ENCODE measurements at regions not wholly inside any gene's neighbourhood (a gene's known extent, or its start where the extent isn't known, plus 50 kb on each side); places are given as distances from the start of the nearest gene placed in this dataset.

DNA sequence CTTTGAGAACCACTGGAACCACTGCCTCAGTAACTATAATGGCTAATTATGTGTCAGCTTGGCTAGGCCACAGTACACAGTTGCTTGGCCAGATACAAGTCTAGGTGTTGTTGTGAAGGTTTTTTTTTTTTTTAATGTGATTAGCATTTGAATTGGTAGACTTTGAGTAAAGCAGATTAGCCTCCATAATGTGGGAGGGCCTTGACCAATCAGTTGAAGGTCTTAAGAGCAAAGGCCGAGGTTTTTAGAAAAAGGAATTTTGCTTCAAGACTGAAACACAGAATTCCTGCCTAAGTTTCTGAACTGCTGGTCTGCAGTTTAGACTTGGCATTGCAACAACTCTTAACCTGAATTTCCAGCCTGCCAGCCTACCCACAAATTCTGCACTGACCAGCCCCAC is 451.6 kb upstream of the AZI2 start:
- TF ChIP-seq, protein P1, sequence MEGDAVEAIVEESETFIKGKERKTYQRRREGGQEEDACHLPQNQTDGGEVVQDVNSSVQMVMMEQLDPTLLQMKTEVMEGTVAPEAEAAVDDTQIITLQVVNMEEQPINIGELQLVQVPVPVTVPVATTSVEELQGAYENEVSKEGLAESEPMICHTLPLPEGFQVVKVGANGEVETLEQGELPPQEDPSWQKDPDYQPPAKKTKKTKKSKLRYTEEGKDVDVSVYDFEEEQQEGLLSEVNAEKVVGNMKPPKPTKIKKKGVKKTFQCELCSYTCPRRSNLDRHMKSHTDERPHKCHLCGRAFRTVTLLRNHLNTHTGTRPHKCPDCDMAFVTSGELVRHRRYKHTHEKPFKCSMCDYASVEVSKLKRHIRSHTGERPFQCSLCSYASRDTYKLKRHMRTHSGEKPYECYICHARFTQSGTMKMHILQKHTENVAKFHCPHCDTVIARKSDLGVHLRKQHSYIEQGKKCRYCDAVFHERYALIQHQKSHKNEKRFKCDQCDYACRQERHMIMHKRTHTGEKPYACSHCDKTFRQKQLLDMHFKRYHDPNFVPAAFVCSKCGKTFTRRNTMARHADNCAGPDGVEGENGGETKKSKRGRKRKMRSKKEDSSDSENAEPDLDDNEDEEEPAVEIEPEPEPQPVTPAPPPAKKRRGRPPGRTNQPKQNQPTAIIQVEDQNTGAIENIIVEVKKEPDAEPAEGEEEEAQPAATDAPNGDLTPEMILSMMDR (IDR thresholded peaks at IDR 0.05; ENCODE audit: insufficient read depth, low read depth, low read length) = no peak

DNA sequence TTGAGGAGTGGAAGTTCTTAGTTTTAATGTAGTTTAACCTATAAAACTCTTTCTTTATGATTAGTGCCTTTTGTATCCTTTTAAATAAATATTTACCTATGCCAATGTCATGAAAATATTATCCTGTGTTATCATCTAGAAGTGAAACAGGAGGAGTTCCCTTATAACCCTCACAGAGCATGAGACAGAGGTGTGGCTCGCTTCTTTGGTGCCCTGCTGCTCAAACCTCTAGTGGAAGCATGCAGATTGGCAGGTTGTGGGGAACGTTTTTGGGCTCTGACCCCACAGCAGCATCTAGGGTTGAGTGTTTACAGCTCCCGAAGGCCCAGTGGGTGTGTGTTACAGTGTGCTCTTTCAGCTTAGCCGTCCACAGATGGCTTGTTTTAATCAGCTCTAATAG is 459.4 kb upstream of the AZI2 start:
- H3K4me3 ChIP-seq (ENCODE audit: low read depth, low read length) = no peak overlapping the region
- DNase-seq (ENCODE audit: low read depth) = no peak
- TF ChIP-seq, protein P1 (IDR thresholded peaks at IDR 0.05; ENCODE audit: insufficient read depth, low read depth, low read length) = no peak

More for the DNA sequence above, 451.6 kb upstream of the AZI2 start:
- H3K4me3 ChIP-seq (ENCODE audit: low read depth, low read length) = no peak overlapping the region
- no peak for DNase-seq (ENCODE audit: low read depth)

DNA sequence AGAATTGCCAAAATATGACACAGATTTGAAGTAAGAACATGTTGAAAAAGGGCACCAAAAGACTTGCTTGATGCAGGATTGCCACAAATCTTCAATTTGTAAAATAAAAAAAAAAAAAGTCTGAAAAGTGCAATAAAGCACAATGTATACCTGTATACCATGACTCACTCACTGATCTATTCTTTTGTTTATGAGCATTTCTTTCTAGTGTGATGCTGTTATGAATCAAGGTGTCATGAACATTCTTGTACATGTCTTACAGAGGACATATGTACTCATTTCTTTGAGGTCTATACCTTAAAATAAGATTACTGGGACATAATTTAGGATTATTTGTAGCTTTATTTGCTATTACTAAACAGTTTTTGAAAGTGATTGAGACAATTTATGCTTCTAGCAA is 464.9 kb upstream of the RBMS3 start:
- no peak overlapping the region for H3K4me3 ChIP-seq (ENCODE audit: low read depth, low read length)
- TF ChIP-seq, protein P1 (IDR thresholded peaks at IDR 0.05; ENCODE audit: insufficient read depth, low read depth, low read length) = no peak

DNA sequence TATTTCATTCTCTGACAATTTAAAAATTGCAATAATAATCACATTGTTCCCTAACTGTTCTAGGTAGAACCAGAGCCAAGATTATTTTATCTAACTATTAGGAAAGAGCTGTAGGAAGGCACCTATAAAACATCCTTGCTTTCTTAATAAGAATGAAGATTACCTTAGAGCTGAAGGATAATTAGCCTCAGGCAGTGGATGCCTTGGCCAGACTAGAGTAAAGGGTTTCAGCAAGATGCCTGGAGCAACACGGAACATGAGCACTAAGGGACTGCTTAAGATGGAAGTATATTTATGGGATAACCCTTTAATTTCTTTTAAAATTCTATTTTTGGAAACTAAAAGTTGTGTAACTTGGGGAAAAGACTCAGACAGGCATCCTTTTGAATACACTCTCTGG is 456.6 kb upstream of the RBMS3 start:
- DNase-seq (ENCODE audit: low read depth) = no peak
- TF ChIP-seq, protein P1 (IDR thresholded peaks at IDR 0.05; ENCODE audit: insufficient read depth, low read depth, low read length) = no peak
- H3K4me3 ChIP-seq (ENCODE audit: low read depth, low read length) = no peak overlapping the region

More for the DNA sequence above, 464.9 kb upstream of the RBMS3 start:
- DNase-seq (ENCODE audit: low read depth) = no peak

DNA sequence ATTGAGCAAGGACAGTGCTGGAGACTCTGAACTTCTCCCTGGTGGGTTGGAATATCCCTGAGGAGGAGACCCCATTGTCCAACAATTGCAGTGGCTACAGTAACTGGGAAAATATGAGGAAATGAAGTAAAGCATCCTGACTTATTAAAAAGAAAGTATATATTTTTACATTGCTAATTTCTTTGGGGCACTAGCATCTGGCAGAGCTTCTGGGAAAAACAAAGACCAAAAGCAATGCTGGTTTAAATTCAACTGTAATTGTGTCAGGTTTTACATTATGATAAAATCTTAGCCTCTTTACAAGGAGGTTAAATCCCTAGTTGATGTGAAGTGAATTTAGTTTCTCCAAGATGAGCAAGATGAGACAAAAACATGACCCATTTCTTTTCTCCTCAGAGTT is 454.0 kb upstream of the RBMS3 start:
- no peak overlapping the region for H3K4me3 ChIP-seq (ENCODE audit: low read depth, low read length)
- no peak for DNase-seq (ENCODE audit: low read depth)
- TF ChIP-seq, protein P1 (IDR thresholded peaks at IDR 0.05; ENCODE audit: insufficient read depth, low read depth, low read length) = no peak

DNA sequence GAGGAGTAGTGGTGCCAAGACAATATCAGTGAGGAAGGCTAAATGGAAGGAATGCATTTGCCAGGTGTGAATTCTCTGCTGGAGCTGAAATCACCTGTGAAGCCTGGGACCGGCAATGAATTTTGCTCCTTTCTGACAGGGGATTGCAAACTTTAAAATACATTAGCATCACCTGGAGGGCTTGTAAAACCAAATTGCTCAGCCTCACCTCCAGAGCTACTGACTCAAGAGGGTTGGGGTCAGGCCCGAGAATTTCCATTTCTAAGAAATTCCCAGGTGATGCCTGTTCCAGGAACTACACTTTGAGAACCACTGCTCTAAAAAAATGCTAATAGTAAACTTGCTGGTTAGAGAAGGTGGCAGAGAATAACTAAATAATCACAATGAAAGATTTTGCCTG is 445.6 kb upstream of the RBMS3 start:
- no peak for DNase-seq (ENCODE audit: low read depth)
- H3K4me3 ChIP-seq (ENCODE audit: low read depth, low read length) = no peak overlapping the region
- TF ChIP-seq, protein P1 (IDR thresholded peaks at IDR 0.05; ENCODE audit: insufficient read depth, low read depth, low read length) = no peak

DNA sequence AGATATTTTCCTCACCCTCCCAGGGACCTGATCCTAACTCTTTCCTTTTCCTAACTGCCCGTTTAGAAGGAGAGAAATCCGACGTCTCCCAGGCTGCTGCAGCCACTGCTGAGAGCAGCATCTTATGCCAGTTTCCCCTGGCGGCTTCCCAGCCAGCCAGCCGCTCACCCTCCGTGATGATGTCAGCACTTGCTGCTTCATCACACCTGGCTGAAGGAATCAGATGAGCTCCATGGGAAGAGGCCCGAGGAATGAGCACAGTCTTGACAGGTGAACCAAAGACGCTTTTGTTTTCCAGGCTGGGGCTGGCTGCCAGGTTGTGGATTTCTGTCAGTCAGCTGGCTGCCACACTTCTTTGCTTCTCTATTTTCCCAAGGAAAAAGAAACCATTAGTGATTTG is 445.1 kb upstream of the RBMS3 start:
- no peak overlapping the region for H3K4me3 ChIP-seq (ENCODE audit: low read depth, low read length)
- no peak for DNase-seq (ENCODE audit: low read depth)
- TF ChIP-seq, protein P1 (IDR thresholded peaks at IDR 0.05; ENCODE audit: insufficient read depth, low read depth, low read length) = no peak
